GM12878 (cell line): ENCODE measurements at regions not wholly inside any gene's neighbourhood (a gene's known extent, or its start where the extent isn't known, plus 50 kb on each side); places are given as distances from the start of the nearest gene placed in this dataset.

Source experiments
- ATAC-seq: fragments of 200-7000 bp; cut with Tn5 transposase; 3 replicates; pipeline ENCODE4 v1.9.1; 2020; ENCODE audit warnings: mild to moderate bottlenecking, moderate library complexity
- BruUV-seq: library from RNA; stranded (reverse); fragments of 400-500 nt; replicated peaks from 2 replicates; lab custom pipeline; 2021; lab: Mats Ljungman, UMichigan
- CTCF ChIA-PET: fragments of 300-600 bp; sonication (Branson Sonifier 250); formaldehyde crosslinking; extraction: SDS; loops from one replicate; lab custom pipeline; 2021; ENCODE audit warnings: inconsistent platforms; lab: Yijun Ruan, JAX
- POLR2A ChIA-PET: fragments of 350-600 bp; formaldehyde crosslinking; extraction: SDS; loops from one replicate; lab custom pipeline; 2021; ENCODE audit warnings: inconsistent platforms; lab: Charles Lee
- RAD21 ChIA-PET: fragments of 300-600 bp; sonication (Branson Sonifier 250); formaldehyde crosslinking; loops from one replicate; lab custom pipeline; 2023; ENCODE audit warnings: antibody characterized with exemption; ENCODE audit not compliant: unreplicated experiment; lab: Charles Lee
- SMC1A ChIA-PET: fragments of 300-600 bp; sonication (Branson Sonifier 250); formaldehyde crosslinking; loops from one replicate; lab custom pipeline; 2023; ENCODE audit not compliant: unreplicated experiment, uncharacterized antibody; lab: Charles Lee
- DNase-seq: peaks from one replicate; pipeline ENCODE4 v3.0.0-alpha.2; 2011; ENCODE audit warnings: low read depth, low spot score
- FAIRE-seq: peaks from 3 replicates; lab custom pipeline; 2011; peaks lifted over from hg19 to GRCh38; lab: Jason Lieb, UNC
- H2AFZ ChIP-seq: 2 replicates; pipeline ENCODE4 v1.6.0; 2011; ENCODE audit warnings: low read depth, low read length, control low read depth; ENCODE audit not compliant: control insufficient read depth
- H3K27ac ChIP-seq: 2 replicates; pipeline ENCODE4 v1.5.1; 2011; ENCODE audit warnings: control low read depth; ENCODE audit not compliant: control insufficient read depth, insufficient read depth
- H3K27me3 ChIP-seq, 2 experiments: replicated peaks in 1 of 2; 2 replicates each; pipeline versions ENCODE4 v1.6.0 to v1.6.1; 2011; ENCODE audit warnings: low read length in 1 of 2; ENCODE audit not compliant: control insufficient read depth in 2 of 2, insufficient read depth in 2 of 2
- H3K36me3 ChIP-seq, 2 experiments: 2 replicates each; pipeline ENCODE4 v1.5.1; 2011; ENCODE audit warnings: low read length in 1 of 2; ENCODE audit not compliant: control insufficient read depth in 2 of 2, insufficient read depth in 2 of 2
- H3K4me1 ChIP-seq: 2 replicates; pipeline ENCODE4 v1.6.1; 2011; ENCODE audit warnings: mild to moderate bottlenecking, low read length, moderate library complexity, mixed read lengths; ENCODE audit not compliant: control insufficient read depth, insufficient read depth
- H3K4me2 ChIP-seq: 2 replicates; pipeline ENCODE4 v1.6.0; 2011; ENCODE audit warnings: control low read depth; ENCODE audit not compliant: control insufficient read depth, insufficient read depth
- H3K4me3 ChIP-seq: fragments of 200-600 bp; sonication (generic); 2 replicates; pipeline ENCODE4 v1.5.1; 2016
- H3K79me2 ChIP-seq: 2 replicates; pipeline ENCODE4 v1.6.0; 2011; ENCODE audit warnings: low read length; ENCODE audit not compliant: control insufficient read depth, insufficient read depth
- H3K9ac ChIP-seq: 2 replicates; pipeline ENCODE4 v1.8.0; 2011; ENCODE audit warnings: low read length, control low read depth, mixed read lengths; ENCODE audit not compliant: control insufficient read depth, insufficient read depth
- H3K9me3 ChIP-seq: replicated peaks from 3 replicates; pipeline ENCODE4 v1.5.1; 2011; ENCODE audit warnings: mild to moderate bottlenecking, low read length; ENCODE audit not compliant: control insufficient read depth, insufficient read depth
- H4K20me1 ChIP-seq: 2 replicates; pipeline ENCODE4 v1.6.0; 2011; ENCODE audit not compliant: control insufficient read depth, insufficient read depth
- CHD1 ChIP-seq: IDR thresholded peaks from 2 replicates; pipeline ENCODE4 v1.6.1; 2012; ENCODE audit warnings: low read depth, low read length, improper control_type of control experiment
- EGR1 ChIP-seq, 2 experiments: IDR thresholded peaks; 1 replicate in 1 of 2; 2 replicates in 1 of 2; pipeline ENCODE4 v1.6.1; 2011 to 2012; ENCODE audit warnings: low read depth in 2 of 2, low read length in 2 of 2, borderline replicate concordance in 1 of 2, mild to moderate bottlenecking in 1 of 2, moderate library complexity in 1 of 2
- HDAC6 ChIP-seq: fragments of 200-600 bp; sonication (generic); IDR thresholded peaks from one replicate; pipeline ENCODE4 v1.8.0; 2017; ENCODE audit warnings: antibody characterized with exemption; ENCODE audit not compliant: unreplicated experiment
- TARDBP ChIP-seq: IDR thresholded peaks from 2 replicates; pipeline ENCODE4 v1.6.1; 2016; ENCODE audit warnings: borderline replicate concordance
- WRNIP1 ChIP-seq: IDR thresholded peaks from 2 replicates; pipeline ENCODE4 v1.6.1; 2011; ENCODE audit warnings: low read depth, low read length, improper control_type of control experiment, borderline replicate concordance
- WGBS: methylation state at CpG from one replicate; pipeline ENCODE4 v1.1.6; 2016; ENCODE audit warnings: low lambda C conversion rate; ENCODE audit not compliant: insufficient replicate concordance, insufficient coverage; ENCODE audit errors: missing lambda C conversion rate; 5-methylcytosine and 5-hydroxymethylcytosine counted together
- in situ Hi-C: fragments of 300-500 bp; cut with MboI; formaldehyde crosslinking; loops from 9 replicates; pipeline ENCODE4 v1.14.3; 2018; ENCODE audit warnings: mixed read lengths
- intact Hi-C: fragments of 100-400 bp; cut with micrococcal nuclease; formaldehyde crosslinking; loops from one replicate; pipeline ENCODE4 v1.14.2; 2022; ENCODE audit not compliant: unreplicated experiment
- TF ChIP-seq, protein P1 (sequence below): IDR thresholded peaks from 2 replicates; pipeline ENCODE4 v1.6.1; 2012; ENCODE audit warnings: low read depth, low read length, improper control_type of control experiment
- TF ChIP-seq, protein P2 (sequence below): fragments of 450-650 bp; formaldehyde crosslinking; IDR thresholded peaks from 2 replicates; pipeline ENCODE4 v1.4.0; 2020; ENCODE audit warnings: mild to moderate bottlenecking, moderate library complexity
- TF ChIP-seq, protein P3 (sequence below): fragments of 450-650 bp; IDR thresholded peaks from 2 replicates; pipeline ENCODE4 v1.6.1; 2016; ENCODE audit warnings: mild to moderate bottlenecking, moderate library complexity, borderline replicate concordance

DNA sequence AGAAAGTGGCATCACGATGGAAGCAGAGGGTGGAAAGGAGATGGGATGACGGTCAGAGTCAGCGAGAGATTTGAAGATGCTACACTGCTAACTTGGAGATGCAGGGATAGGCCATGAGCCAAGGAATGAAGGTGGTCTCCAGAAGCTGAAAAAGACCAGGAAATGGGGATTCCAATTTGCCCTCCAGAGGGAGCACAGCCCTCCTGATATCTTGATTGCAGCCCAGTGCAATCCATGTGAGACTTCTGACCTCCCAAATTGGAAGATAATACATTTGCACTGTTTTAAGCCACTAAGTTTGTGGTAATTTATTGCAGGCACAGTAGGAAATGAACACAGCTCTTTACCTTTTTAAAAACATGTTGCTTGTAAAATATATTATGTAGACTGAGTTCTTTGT lies 549.5 kb downstream of the VRK1 start:
- Histone ChIP-seq H2AFZ (no peak overlapping the region), H3K79me2 (no peaks in the 10 kb centered on the region), H4K20me1 (no peaks in the 10 kb centered on the region), H3K27me3 (no peaks in the 10 kb centered on the region), H3K4me3 (no peak overlapping the region), H3K27ac (no peak overlapping the region), H3K9ac (no peak overlapping the region), H3K36me3 (no peaks in the 10 kb centered on the region), H3K4me2 (no peak overlapping the region), H3K4me1 (no peaks in the 10 kb centered on the region), H3K9me3 (no peaks in the 10 kb centered on the region; the same call in 2 of the 3 replicates)
- 47% methylated on average over 3 of the region's 3 CpGs for WGBS
- ChIA-PET RAD21 (no interaction called here), POLR2A (no interaction called here), SMC1A (interaction anchor here (1.5 kb wide), 2 partner anchors 10 to 34 kb away, joined by 4 to 10 read pairs; no protein-coding TSS in a partner anchor), CTCF (interaction anchor here (1.1 kb wide), 1 partner anchor 28 kb away, joined by 3 read pairs; no protein-coding TSS in a partner anchor)
- DNase-seq = no peak
- BruUV-seq = no TSS peak
- FAIRE-seq = no peak
- no peak for ATAC-seq
- no peak for TF ChIP-seq TARDBP
- no peak for TF ChIP-seq EGR1 (IDR thresholded peaks at IDR 0.05; ENCODE audit: borderline replicate concordance in 1 of 2, low read depth in 2 of 2, low read length in 2 of 2)
- TF ChIP-seq CHD1 = no peak
- TF ChIP-seq, protein P1, sequence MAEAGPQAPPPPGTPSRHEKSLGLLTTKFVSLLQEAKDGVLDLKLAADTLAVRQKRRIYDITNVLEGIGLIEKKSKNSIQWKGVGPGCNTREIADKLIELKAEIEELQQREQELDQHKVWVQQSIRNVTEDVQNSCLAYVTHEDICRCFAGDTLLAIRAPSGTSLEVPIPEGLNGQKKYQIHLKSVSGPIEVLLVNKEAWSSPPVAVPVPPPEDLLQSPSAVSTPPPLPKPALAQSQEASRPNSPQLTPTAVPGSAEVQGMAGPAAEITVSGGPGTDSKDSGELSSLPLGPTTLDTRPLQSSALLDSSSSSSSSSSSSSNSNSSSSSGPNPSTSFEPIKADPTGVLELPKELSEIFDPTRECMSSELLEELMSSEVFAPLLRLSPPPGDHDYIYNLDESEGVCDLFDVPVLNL = no peak
- intact Hi-C loops = no loop called here
- in situ Hi-C loops = no loop called here

DNA sequence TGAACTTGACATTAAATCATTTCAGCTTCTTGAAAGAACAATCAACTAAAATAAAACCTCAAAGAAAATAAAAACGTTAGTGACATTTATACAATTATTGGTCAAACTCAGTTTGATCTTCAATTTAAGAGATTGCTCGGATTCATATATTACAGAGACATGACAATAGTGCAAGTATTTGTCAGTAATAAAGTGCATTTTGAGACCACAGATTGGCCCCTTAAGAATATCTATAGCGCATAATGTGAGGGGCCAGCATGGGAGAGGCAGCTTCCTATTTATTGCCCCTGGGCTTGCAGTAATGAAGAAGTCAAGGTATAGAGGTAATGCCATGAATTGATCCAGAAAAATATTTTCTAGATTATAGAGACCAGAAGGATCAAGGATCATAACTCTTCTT lies 552.3 kb downstream of the VRK1 start:
- Histone ChIP-seq H3K36me3 (no peaks in the 10 kb centered on the region), H4K20me1 (no peaks in the 10 kb centered on the region), H3K27me3 (no peaks in the 10 kb centered on the region), H3K27ac (no peak overlapping the region), H3K79me2 (no peaks in the 10 kb centered on the region), H3K4me1 (no peaks in the 10 kb centered on the region), H3K9me3 (no peaks in the 10 kb centered on the region; the same call in 2 of the 3 replicates), H3K4me2 (no peak overlapping the region), H3K4me3 (no peak overlapping the region), H3K9ac (no peak overlapping the region), H2AFZ (no peak overlapping the region)
- CTCF ChIA-PET = interaction anchor here (0.6 to 1.5 kb wide), 2 partner anchors 10 to 167 kb away, joined by 3 read pairs; no protein-coding TSS in a partner anchor
- intact Hi-C loops = no loop called here
- 13% methylated on average over 3 of the region's 3 CpGs for WGBS
- DNase-seq (no peak), ATAC-seq (no peak), FAIRE-seq (no peak)
- SMC1A ChIA-PET = interaction anchor here (0.7 to 2.0 kb wide), 8 partner anchors 10 to 484 kb away, joined by 3 to 6 read pairs (median 3); no protein-coding TSS in a partner anchor
- RAD21 ChIA-PET = no interaction called here
- POLR2A ChIA-PET = no interaction called here
- in situ Hi-C loops = no loop called here
- BruUV-seq = no TSS peak
- TF ChIP-seq HDAC6 (no peak), WRNIP1 (no peak)
- TF ChIP-seq, protein P2, sequence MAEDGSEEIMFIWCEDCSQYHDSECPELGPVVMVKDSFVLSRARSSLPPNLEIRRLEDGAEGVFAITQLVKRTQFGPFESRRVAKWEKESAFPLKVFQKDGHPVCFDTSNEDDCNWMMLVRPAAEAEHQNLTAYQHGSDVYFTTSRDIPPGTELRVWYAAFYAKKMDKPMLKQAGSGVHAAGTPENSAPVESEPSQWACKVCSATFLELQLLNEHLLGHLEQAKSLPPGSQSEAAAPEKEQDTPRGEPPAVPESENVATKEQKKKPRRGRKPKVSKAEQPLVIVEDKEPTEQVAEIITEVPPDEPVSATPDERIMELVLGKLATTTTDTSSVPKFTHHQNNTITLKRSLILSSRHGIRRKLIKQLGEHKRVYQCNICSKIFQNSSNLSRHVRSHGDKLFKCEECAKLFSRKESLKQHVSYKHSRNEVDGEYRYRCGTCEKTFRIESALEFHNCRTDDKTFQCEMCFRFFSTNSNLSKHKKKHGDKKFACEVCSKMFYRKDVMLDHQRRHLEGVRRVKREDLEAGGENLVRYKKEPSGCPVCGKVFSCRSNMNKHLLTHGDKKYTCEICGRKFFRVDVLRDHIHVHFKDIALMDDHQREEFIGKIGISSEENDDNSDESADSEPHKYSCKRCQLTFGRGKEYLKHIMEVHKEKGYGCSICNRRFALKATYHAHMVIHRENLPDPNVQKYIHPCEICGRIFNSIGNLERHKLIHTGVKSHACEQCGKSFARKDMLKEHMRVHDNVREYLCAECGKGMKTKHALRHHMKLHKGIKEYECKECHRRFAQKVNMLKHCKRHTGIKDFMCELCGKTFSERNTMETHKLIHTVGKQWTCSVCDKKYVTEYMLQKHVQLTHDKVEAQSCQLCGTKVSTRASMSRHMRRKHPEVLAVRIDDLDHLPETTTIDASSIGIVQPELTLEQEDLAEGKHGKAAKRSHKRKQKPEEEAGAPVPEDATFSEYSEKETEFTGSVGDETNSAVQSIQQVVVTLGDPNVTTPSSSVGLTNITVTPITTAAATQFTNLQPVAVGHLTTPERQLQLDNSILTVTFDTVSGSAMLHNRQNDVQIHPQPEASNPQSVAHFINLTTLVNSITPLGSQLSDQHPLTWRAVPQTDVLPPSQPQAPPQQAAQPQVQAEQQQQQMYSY = no peak
- TF ChIP-seq, protein P3, sequence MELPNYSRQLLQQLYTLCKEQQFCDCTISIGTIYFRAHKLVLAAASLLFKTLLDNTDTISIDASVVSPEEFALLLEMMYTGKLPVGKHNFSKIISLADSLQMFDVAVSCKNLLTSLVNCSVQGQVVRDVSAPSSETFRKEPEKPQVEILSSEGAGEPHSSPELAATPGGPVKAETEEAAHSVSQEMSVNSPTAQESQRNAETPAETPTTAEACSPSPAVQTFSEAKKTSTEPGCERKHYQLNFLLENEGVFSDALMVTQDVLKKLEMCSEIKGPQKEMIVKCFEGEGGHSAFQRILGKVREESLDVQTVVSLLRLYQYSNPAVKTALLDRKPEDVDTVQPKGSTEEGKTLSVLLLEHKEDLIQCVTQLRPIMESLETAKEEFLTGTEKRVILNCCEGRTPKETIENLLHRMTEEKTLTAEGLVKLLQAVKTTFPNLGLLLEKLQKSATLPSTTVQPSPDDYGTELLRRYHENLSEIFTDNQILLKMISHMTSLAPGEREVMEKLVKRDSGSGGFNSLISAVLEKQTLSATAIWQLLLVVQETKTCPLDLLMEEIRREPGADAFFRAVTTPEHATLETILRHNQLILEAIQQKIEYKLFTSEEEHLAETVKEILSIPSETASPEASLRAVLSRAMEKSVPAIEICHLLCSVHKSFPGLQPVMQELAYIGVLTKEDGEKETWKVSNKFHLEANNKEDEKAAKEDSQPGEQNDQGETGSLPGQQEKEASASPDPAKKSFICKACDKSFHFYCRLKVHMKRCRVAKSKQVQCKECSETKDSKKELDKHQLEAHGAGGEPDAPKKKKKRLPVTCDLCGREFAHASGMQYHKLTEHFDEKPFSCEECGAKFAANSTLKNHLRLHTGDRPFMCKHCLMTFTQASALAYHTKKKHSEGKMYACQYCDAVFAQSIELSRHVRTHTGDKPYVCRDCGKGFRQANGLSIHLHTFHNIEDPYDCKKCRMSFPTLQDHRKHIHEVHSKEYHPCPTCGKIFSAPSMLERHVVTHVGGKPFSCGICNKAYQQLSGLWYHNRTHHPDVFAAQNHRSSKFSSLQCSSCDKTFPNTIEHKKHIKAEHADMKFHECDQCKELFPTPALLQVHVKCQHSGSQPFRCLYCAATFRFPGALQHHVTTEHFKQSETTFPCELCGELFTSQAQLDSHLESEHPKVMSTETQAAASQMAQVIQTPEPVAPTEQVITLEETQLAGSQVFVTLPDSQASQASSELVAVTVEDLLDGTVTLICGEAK = no peak
